CD14-positive monocyte (primary cell): ENCODE measurements at regions not wholly inside any gene's neighbourhood (a gene's known extent, or its start where the extent isn't known, plus 50 kb on each side); places are given as distances from the start of the nearest gene placed in this dataset.

Experiments
- DNase-seq, 3 donors: peaks; one replicate each; pipeline ENCODE4 v3.0.0-alpha.2; 2011 to 2022
- H2AFZ ChIP-seq: 2 replicates; pipeline ENCODE4 v1.6.0; 2012; ENCODE audit warnings: mild to moderate bottlenecking, low read depth, low read length, inconsistent platforms; ENCODE audit not compliant: insufficient read depth, poor library complexity, severe bottlenecking
- H3K27ac ChIP-seq, 2 donors: 1 replicate in 1 of 2; 2 replicates in 1 of 2; pipeline ENCODE4 v1.5.1; 2012 to 2013; ENCODE audit warnings: low read length in 2 of 2, control low read depth in 1 of 2, inconsistent platforms in 1 of 2, low read depth in 1 of 2, mild to moderate bottlenecking in 1 of 2
- H3K27me3 ChIP-seq, 2 donors: one replicate each; pipeline versions ENCODE4 v1.6.0 to v1.6.1; 2011 to 2013; ENCODE audit warnings: low read length in 2 of 2; ENCODE audit not compliant: control insufficient read depth in 2 of 2, insufficient read depth in 2 of 2
- H3K36me3 ChIP-seq, 2 donors: replicated peaks in 1 of 2; 1 replicate in 1 of 2; 2 replicates in 1 of 2; pipeline versions ENCODE4 v1.5.1 to v1.6.1; 2012 to 2013; ENCODE audit warnings: low read length in 2 of 2, control low read depth in 1 of 2, inconsistent platforms in 1 of 2, mild to moderate bottlenecking in 1 of 2; ENCODE audit not compliant: insufficient read depth in 2 of 2, control insufficient read depth in 1 of 2
- H3K4me1 ChIP-seq, 2 donors: 1 replicate in 1 of 2; 2 replicates in 1 of 2; pipeline versions ENCODE4 v1.5.1 to v1.6.1; 2012 to 2013; ENCODE audit warnings: low read length in 2 of 2, control low read depth in 1 of 2, inconsistent platforms in 1 of 2, mild to moderate bottlenecking in 1 of 2, moderate library complexity in 1 of 2; ENCODE audit not compliant: insufficient read depth in 2 of 2, control insufficient read depth in 1 of 2
- H3K4me2 ChIP-seq: replicated peaks from 2 replicates; pipeline ENCODE3; 2012; ENCODE audit warnings: low read length, moderate library complexity, mild to moderate bottlenecking; ENCODE audit not compliant: poor library complexity, severe bottlenecking; ENCODE audit errors: extremely low read depth
- H3K4me3 ChIP-seq, 3 experiments: fragments of 200-600 bp in 1 of 3; sonication (generic) in 1 of 3; replicated peaks in 1 of 3; 1 replicate in 2 of 3; 2 replicates in 1 of 3; pipeline ENCODE4 v1.5.1; 2011 to 2013; ENCODE audit warnings: low read length in 3 of 3, mild to moderate bottlenecking in 3 of 3, control low read depth in 2 of 3, low read depth in 2 of 3, inconsistent platforms in 1 of 3, moderate library complexity in 1 of 3
- H3K79me2 ChIP-seq: 2 replicates; pipeline ENCODE4 v1.6.0; 2012; ENCODE audit warnings: mild to moderate bottlenecking, control low read depth, inconsistent platforms, low read length, moderate library complexity; ENCODE audit not compliant: insufficient read depth
- H3K9ac ChIP-seq: 2 replicates; pipeline ENCODE4 v1.6.0; 2017; ENCODE audit warnings: low read length, mild to moderate bottlenecking; ENCODE audit not compliant: insufficient read depth, poor library complexity, severe bottlenecking
- H3K9me3 ChIP-seq, 2 donors: replicated peaks in 1 of 2; 1 replicate in 1 of 2; 2 replicates in 1 of 2; pipeline versions ENCODE4 v1.5.1 to v1.6.1; 2012 to 2013; ENCODE audit warnings: low read length in 2 of 2, control low read depth in 1 of 2; ENCODE audit not compliant: control insufficient read depth in 1 of 2, insufficient read depth in 1 of 2
- H4K20me1 ChIP-seq: 2 replicates; pipeline ENCODE4 v1.6.0; 2012; ENCODE audit warnings: mild to moderate bottlenecking, low read length, control low read depth, moderate library complexity; ENCODE audit not compliant: insufficient read depth
- H3K27ac Mint-ChIP-seq, 7 donors: one replicate each; pipeline ENCODE4 v1.8.0; 2020; ENCODE audit warnings: mild to moderate bottlenecking in 7 of 7, mixed read lengths in 7 of 7, moderate library complexity in 6 of 7, inconsistent platforms in 2 of 7
- H3K27me3 Mint-ChIP-seq, 3 donors: one replicate each; pipeline ENCODE4 v1.8.0; 2021 to 2022; ENCODE audit warnings: low read depth in 3 of 3, mild to moderate bottlenecking in 3 of 3, mixed read lengths in 3 of 3, moderate library complexity in 3 of 3, inconsistent platforms in 1 of 3
- H3K36me3 Mint-ChIP-seq, 2 donors: one replicate each; pipeline ENCODE4 v1.8.0; 2020; ENCODE audit warnings: mixed read lengths in 2 of 2, inconsistent platforms in 1 of 2, mild to moderate bottlenecking in 1 of 2
- H3K4me1 Mint-ChIP-seq: one replicate; pipeline ENCODE4 v1.8.0; 2020; ENCODE audit warnings: mild to moderate bottlenecking, mixed read lengths
- H3K4me3 Mint-ChIP-seq, 2 donors: one replicate each; pipeline ENCODE4 v1.8.0; 2020; ENCODE audit warnings: mild to moderate bottlenecking in 2 of 2, mixed read lengths in 2 of 2, moderate library complexity in 1 of 2
- H3K9me3 Mint-ChIP-seq, 7 donors: one replicate each; pipeline ENCODE4 v1.8.0; 2020 to 2022; ENCODE audit warnings: mixed read lengths in 7 of 7, mild to moderate bottlenecking in 6 of 7, moderate library complexity in 6 of 7, inconsistent platforms in 2 of 7
- WGBS: methylation state at CpG from one replicate; pipeline ENCODE4 v1.1.5; 2013; ENCODE audit warnings: missing lambda C conversion rate; ENCODE audit not compliant: insufficient coverage; 5-methylcytosine and 5-hydroxymethylcytosine counted together
- intact Hi-C, 2 donors: fragments of 100-400 bp; cut with micrococcal nuclease; formaldehyde crosslinking; loops; one replicate each; pipeline versions ENCODE4 v1.15.0 to v1.15.1; 2023
- TF ChIP-seq, protein P1 (sequence below): fragments of 200-600 bp; IDR thresholded peaks from one replicate; pipeline ENCODE4 v1.8.0; 2022; ENCODE audit warnings: antibody characterized with exemption, mild to moderate bottlenecking

GRCh38 chr5:27381686-27382085 lies 343.3 kb upstream of the CDH9 start:
- Histone ChIP-seq H2AFZ (no peak overlapping the region), H3K27ac (no peak overlapping the region), H3K9me3 (no peaks in the 10 kb centered on the region), H3K36me3 (no peaks in the 10 kb centered on the region), H3K4me1 (no peaks in the 10 kb centered on the region), H3K4me2 (no peak overlapping the region), H4K20me1 (no peaks in the 10 kb centered on the region), H3K4me3 (no peak overlapping the region), H3K27me3 (no peaks in the 10 kb centered on the region), H3K9ac (no peak overlapping the region), H3K79me2 (no peaks in the 10 kb centered on the region)
- H3K4me3 Mint-ChIP-seq: no peak overlapping the region
- TF ChIP-seq, protein P1, sequence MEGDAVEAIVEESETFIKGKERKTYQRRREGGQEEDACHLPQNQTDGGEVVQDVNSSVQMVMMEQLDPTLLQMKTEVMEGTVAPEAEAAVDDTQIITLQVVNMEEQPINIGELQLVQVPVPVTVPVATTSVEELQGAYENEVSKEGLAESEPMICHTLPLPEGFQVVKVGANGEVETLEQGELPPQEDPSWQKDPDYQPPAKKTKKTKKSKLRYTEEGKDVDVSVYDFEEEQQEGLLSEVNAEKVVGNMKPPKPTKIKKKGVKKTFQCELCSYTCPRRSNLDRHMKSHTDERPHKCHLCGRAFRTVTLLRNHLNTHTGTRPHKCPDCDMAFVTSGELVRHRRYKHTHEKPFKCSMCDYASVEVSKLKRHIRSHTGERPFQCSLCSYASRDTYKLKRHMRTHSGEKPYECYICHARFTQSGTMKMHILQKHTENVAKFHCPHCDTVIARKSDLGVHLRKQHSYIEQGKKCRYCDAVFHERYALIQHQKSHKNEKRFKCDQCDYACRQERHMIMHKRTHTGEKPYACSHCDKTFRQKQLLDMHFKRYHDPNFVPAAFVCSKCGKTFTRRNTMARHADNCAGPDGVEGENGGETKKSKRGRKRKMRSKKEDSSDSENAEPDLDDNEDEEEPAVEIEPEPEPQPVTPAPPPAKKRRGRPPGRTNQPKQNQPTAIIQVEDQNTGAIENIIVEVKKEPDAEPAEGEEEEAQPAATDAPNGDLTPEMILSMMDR: no peak
- peaks cover 0 to 5% (median 0%) of the 10 kb centered on the region in 7 donors for H3K9me3 Mint-ChIP-seq
- no peak overlapping the region for H3K27ac Mint-ChIP-seq
- no peaks in the 10 kb centered on the region for H3K4me1 Mint-ChIP-seq
- WGBS: no CpG with 5 or more reads among the region's 1 CpG
- intact Hi-C loops: no loop called here
- no peaks in the 10 kb centered on the region for H3K27me3 Mint-ChIP-seq
- DNase-seq: no peak
- H3K36me3 Mint-ChIP-seq: no peaks in the 10 kb centered on the region

DNA sequence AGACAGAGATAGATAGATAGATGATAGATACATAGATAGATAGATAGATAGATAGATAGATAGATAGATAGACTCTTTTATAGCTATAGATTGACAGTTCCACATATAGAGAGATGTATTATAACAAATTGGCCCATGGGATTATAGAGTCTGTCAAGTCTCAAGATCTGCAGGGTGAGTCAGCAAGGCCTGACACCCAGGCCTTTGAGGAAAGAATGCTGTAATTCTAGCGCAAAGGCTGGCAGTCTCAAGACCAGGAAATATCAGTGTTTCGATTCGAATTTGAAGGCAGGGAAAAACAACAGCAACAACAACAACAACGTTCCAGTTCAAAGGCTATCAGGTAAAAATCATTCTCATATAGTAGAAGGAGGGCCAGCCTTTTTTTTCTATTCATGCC lies 339.2 kb upstream of the CDH9 start:
- no peaks in the 10 kb centered on the region for H3K27me3 Mint-ChIP-seq
- peaks cover 0 to 4% (median 4%) of the 10 kb centered on the region in 7 donors for H3K9me3 Mint-ChIP-seq
- Histone ChIP-seq H3K9ac (no peak overlapping the region), H3K27ac (no peak overlapping the region), H3K79me2 (no peaks in the 10 kb centered on the region), H3K4me3 (no peak overlapping the region), H3K27me3 (no peaks in the 10 kb centered on the region), H3K4me1 (no peaks in the 10 kb centered on the region), H3K36me3 (no peaks in the 10 kb centered on the region), H2AFZ (no peak overlapping the region), H3K9me3 (peaks cover 0 to 4% of the 10 kb centered on the region in 2 donors), H3K4me2 (no peak overlapping the region), H4K20me1 (no peaks in the 10 kb centered on the region)
- TF ChIP-seq, protein P1: no peak
- intact Hi-C loops: no loop called here
- no peaks in the 10 kb centered on the region for H3K4me1 Mint-ChIP-seq
- H3K4me3 Mint-ChIP-seq: no peak overlapping the region
- no peak for DNase-seq
- no peak overlapping the region for H3K27ac Mint-ChIP-seq
- H3K36me3 Mint-ChIP-seq: no peaks in the 10 kb centered on the region
- WGBS: no CpG with 5 or more reads among the region's 4 CpGs
